ENCODE measurements at regions not wholly inside any gene's neighbourhood (a gene's known extent, or its start where the extent isn't known, plus 50 kb on each side); places are given as distances from the start of the nearest gene placed in this dataset.

DNA sequence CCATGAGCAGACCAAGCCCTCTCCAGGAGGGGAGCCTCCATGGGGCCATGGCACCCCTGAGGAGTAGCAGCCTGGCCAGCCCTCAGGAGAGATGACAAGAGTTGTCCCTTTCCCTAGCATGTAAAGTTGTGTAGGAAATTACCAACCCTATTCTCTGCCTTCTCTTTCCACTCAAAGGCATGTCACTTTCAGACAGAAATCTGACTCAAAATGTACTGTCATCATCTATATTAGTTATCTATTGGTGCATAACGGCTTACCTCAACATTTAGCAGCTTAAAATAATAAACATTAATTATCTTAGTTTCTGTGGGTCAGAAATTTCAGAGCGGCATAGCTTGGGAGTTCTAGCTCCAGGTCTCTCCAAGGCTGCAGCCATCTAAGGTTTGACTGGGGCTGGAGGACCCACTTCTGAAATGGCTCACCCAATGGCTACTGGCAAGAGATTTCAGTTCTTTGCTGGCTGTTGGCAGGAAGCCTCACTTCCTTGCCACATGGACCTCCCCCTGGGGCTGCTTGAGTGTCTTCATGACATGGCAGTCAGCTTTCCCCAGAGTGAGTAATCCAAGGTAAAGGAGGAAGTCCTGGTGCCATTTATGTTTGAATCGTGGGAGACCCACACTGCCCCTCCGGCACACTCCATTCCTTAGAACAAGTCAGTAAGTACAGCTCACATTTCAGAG, 632.3 kb downstream of the CCDC171 start:
- H2AFZ ChIP-seq (ENCODE audit: low read length), result no peak overlapping the region
- H2BK120ac ChIP-seq (ENCODE audit: low read depth, low read length, poor library complexity, severe bottlenecking), result no peak overlapping the region
- H3T11ph ChIP-seq (ENCODE audit: low read length), result no peak overlapping the region
- TF ChIP-seq, protein P1, sequence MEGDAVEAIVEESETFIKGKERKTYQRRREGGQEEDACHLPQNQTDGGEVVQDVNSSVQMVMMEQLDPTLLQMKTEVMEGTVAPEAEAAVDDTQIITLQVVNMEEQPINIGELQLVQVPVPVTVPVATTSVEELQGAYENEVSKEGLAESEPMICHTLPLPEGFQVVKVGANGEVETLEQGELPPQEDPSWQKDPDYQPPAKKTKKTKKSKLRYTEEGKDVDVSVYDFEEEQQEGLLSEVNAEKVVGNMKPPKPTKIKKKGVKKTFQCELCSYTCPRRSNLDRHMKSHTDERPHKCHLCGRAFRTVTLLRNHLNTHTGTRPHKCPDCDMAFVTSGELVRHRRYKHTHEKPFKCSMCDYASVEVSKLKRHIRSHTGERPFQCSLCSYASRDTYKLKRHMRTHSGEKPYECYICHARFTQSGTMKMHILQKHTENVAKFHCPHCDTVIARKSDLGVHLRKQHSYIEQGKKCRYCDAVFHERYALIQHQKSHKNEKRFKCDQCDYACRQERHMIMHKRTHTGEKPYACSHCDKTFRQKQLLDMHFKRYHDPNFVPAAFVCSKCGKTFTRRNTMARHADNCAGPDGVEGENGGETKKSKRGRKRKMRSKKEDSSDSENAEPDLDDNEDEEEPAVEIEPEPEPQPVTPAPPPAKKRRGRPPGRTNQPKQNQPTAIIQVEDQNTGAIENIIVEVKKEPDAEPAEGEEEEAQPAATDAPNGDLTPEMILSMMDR (conservative IDR thresholded peaks at IDR 0.05), result no peak
- H2BK20ac ChIP-seq (ENCODE audit: low read depth, low read length, poor library complexity, severe bottlenecking), result no peak overlapping the region
- H4K20me1 ChIP-seq (ENCODE audit: control insufficient read depth, insufficient read depth, insufficient read length), result no peaks in the 10 kb centered on the region
- no peaks in the 10 kb centered on the region for H3K9me3 ChIP-seq (ENCODE audit: control insufficient read depth, low read depth, low read length)
- H3K27me3 ChIP-seq (ENCODE audit: insufficient read depth, low read length), result no peaks in the 10 kb centered on the region
- no peak overlapping the region for H3K14ac ChIP-seq (ENCODE audit: insufficient read depth, low read length)
- H3K4me2 ChIP-seq (ENCODE audit: insufficient read depth, insufficient read length, low read length), result no peak overlapping the region
- no peak overlapping the region for H4K5ac ChIP-seq (ENCODE audit: insufficient read length, low read depth, low read length)
- WGBS (ENCODE audit: extremely low coverage, insufficient read length, low lambda C conversion rate), result no CpG with 5 or more reads among the region's 4 CpGs
- no peaks in the 10 kb centered on the region for H3K4me1 ChIP-seq (ENCODE audit: insufficient read depth, low read length)
- H3K56ac ChIP-seq (ENCODE audit: insufficient read length, low read depth, low read length), result no peak overlapping the region
- no peak overlapping the region for H2AK5ac ChIP-seq (ENCODE audit: insufficient read length, low read length)
- no peak overlapping the region for H3K18ac ChIP-seq (ENCODE audit: insufficient read length, low read depth, low read length)
- H3K23me2 ChIP-seq (ENCODE audit: insufficient read length, low read depth, low read length, poor library complexity, severe bottlenecking), result no peaks in the 10 kb centered on the region
- H2BK12ac ChIP-seq (ENCODE audit: insufficient read length, low read depth, low read length), result no peak overlapping the region
- H2BK5ac ChIP-seq (ENCODE audit: insufficient read length, low read length), result no peak overlapping the region
- H2BK15ac ChIP-seq (ENCODE audit: low read depth, low read length), result no peak overlapping the region
- H3K23ac ChIP-seq (ENCODE audit: insufficient read length, low read depth, low read length), result no peak overlapping the region
- no peak overlapping the region for H4K91ac ChIP-seq (ENCODE audit: insufficient read length, low read depth, low read length)
- H3K9ac ChIP-seq (ENCODE audit: extremely low read depth, insufficient read length, low read length), result no peak overlapping the region
- no peak for DNase-seq
- Mint-ChIP-seq H3K4me3 (no peak overlapping the region), H3K9me3 (peaks cover 12% of the 10 kb centered on the region in 2 experiments), H3K27me3 (ENCODE audit: low read depth) (no peaks in the 10 kb centered on the region), H3K36me3 (ENCODE audit: insufficient read depth in 1 of 3, low read depth in 3 of 3) (peaks cover 0 to 12% (median 2%) of the 10 kb centered on the region in 3 experiments; a peak in 5 of 7 replicates), H3K27ac (no peak overlapping the region), H3K4me1 (no peaks in the 10 kb centered on the region)
- H4K8ac ChIP-seq (replicated peaks; ENCODE audit: insufficient read length, low read depth, low read length), result no peak overlapping the region
- no peaks in the 10 kb centered on the region for H3K79me2 ChIP-seq (ENCODE audit: insufficient read depth, low read length)
- H3K4ac ChIP-seq (ENCODE audit: low read depth, low read length), result no peak overlapping the region
- no peaks in the 10 kb centered on the region for H3K79me1 ChIP-seq (ENCODE audit: insufficient read depth, low read depth, low read length, poor library complexity, severe bottlenecking)
- H3K27ac ChIP-seq (ENCODE audit: insufficient read length, low read depth, low read length), result no peak overlapping the region
